Spleen (tissue), 11 donors: ENCODE measurements at regions not wholly inside any gene's neighbourhood (a gene's known extent, or its start where the extent isn't known, plus 50 kb on each side); places are given as distances from the start of the nearest gene placed in this dataset.

Source experiments
- DNase-seq: peaks from one replicate; pipeline ENCODE4 v3.0.0-alpha.2; 2020
- H3K27ac ChIP-seq, 8 donors: fragments of 200-600 bp; sonication (generic) in 7 of 8; 1 replicate in 4 of 8; 2 replicates in 4 of 8; pipeline versions ENCODE4 v1.5.0 to v1.8.0; 2016 to 2021; ENCODE audit warnings: inconsistent platforms in 4 of 8, mild to moderate bottlenecking in 4 of 8, moderate library complexity in 1 of 8
- H3K27me3 ChIP-seq, 7 donors: fragments of 200-600 bp; sonication (generic) in 6 of 7; replicated peaks in 1 of 7; 1 replicate in 4 of 7; 2 replicates in 3 of 7; pipeline versions ENCODE4 v1.5.0 to v1.8.0; 2016 to 2021; ENCODE audit warnings: inconsistent platforms in 3 of 7, mild to moderate bottlenecking in 1 of 7
- H3K36me3 ChIP-seq, 6 donors: fragments of 200-600 bp; sonication (generic) in 5 of 6; 1 replicate in 4 of 6; 2 replicates in 2 of 6; pipeline versions ENCODE4 v1.5.0 to v1.8.0; 2016 to 2021; ENCODE audit warnings: inconsistent platforms in 2 of 6
- H3K4me1 ChIP-seq, 6 donors: fragments of 200-600 bp; sonication (generic) in 5 of 6; 1 replicate in 3 of 6; 2 replicates in 3 of 6; pipeline versions ENCODE4 v1.5.0 to v1.8.0; 2016 to 2021; ENCODE audit warnings: inconsistent platforms in 3 of 6
- H3K4me3 ChIP-seq, 8 donors: fragments of 200-600 bp; sonication (generic) in 7 of 8; 1 replicate in 4 of 8; 2 replicates in 4 of 8; pipeline versions ENCODE4 v1.5.0 to v1.8.0; 2016 to 2021; ENCODE audit warnings: inconsistent platforms in 4 of 8, mild to moderate bottlenecking in 4 of 8, moderate library complexity in 2 of 8
- H3K9me3 ChIP-seq, 8 donors: fragments of 200-600 bp; sonication (generic) in 7 of 8; 1 replicate in 4 of 8; 2 replicates in 4 of 8; pipeline versions ENCODE4 v1.5.0 to v1.8.0; 2016 to 2021; ENCODE audit warnings: inconsistent platforms in 4 of 8
- POLR2A ChIP-seq, 3 donors: fragments of 450-650 bp; IDR thresholded peaks; one replicate each; pipeline ENCODE4 v1.5.1; 2017; ENCODE audit warnings: antibody characterized with exemption in 3 of 3, mild to moderate bottlenecking in 1 of 3
- POLR2AphosphoS5 ChIP-seq, 3 donors: sonication (generic); formaldehyde crosslinking; IDR thresholded peaks; one replicate each; pipeline ENCODE4 v1.5.1; 2017; ENCODE audit warnings: antibody characterized with exemption in 3 of 3
- WGBS, 5 donors: extraction: QIAGEN DNeasy Blood & Tissue Kit in 3 of 5; methylation state at CpG; one replicate each; pipeline versions ENCODE4 v1.1.5 to v1.1.7; 2013 to 2018; 5-methylcytosine and 5-hydroxymethylcytosine counted together
- intact Hi-C: fragments of 100-400 bp; cut with DNase I; formaldehyde crosslinking; loops from one replicate; pipeline ENCODE4 v1.15.0; 2023; ENCODE audit warnings: low total_unique reads
- TF ChIP-seq, protein P1 (sequence below), 11 experiments: fragments of 200-600 bp in 7 of 11; fragments of 450-650 bp in 4 of 11; sonication (generic) in 4 of 11; IDR thresholded peaks in 8 of 11; conservative IDR thresholded peaks in 3 of 11; 1 replicate in 7 of 11; 2 replicates in 4 of 11; pipeline versions ENCODE4 v1.4.0 to v1.8.0; 2016 to 2021; ENCODE audit warnings: antibody characterized with exemption in 11 of 11, inconsistent platforms in 4 of 11, mild to moderate bottlenecking in 1 of 11
- donor health status: healthy with polysubstance abuse.
- donor health status: DM: no; HTN: no; CAD: no; lungs with moderate emphysema.
- donor health status: DM: no; HTN: no; CAD: no.
- donor health status: Bipolar disorder and iron deficiency.
- donor health status: healthy.
- donor health status: DM: no; HTN: no; CAD: no.
- donor health status: DM: yes; HTN: yes; CAD: no.

DNA sequence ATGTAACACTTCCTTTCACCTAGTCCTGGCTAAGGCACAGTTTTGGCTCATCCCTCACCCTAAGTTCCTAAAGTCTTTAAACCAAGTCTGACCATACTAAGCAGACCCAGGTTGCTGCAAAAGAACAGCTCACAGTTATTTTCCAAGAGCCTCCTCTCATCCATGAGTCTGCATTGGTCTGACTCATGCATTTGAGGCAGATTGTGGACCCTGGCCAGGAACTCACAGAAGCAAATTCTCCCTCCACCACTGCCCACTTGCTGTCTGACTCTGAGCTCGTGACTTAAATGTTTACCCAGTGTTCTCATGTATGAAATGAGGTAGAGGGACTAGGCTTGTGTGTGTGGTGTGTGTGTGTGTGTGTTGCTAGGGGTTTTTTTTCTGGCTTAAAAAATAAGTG, 1272.8 kb downstream of the TYW1 start:
- WGBS, 5 donors = 11 to 44% (median 37%) methylated on average over 1 of the region's 1 CpG
- DNase-seq = no peak
- H3K36me3 ChIP-seq = no peaks in the 10 kb centered on the region
- H3K9me3 ChIP-seq = peaks cover 0 to 52% (median 38%) of the 10 kb centered on the region in 8 donors
- H3K27ac ChIP-seq = no peak overlapping the region
- H3K4me3 ChIP-seq = no peak overlapping the region
- TF ChIP-seq POLR2AphosphoS5 (IDR thresholded peaks at IDR 0.05) = no peak
- TF ChIP-seq POLR2A (IDR thresholded peaks at IDR 0.05) = no peak
- intact Hi-C loops = no loop called here
- no peaks in the 10 kb centered on the region for H3K4me1 ChIP-seq
- no peaks in the 10 kb centered on the region for H3K27me3 ChIP-seq

DNA sequence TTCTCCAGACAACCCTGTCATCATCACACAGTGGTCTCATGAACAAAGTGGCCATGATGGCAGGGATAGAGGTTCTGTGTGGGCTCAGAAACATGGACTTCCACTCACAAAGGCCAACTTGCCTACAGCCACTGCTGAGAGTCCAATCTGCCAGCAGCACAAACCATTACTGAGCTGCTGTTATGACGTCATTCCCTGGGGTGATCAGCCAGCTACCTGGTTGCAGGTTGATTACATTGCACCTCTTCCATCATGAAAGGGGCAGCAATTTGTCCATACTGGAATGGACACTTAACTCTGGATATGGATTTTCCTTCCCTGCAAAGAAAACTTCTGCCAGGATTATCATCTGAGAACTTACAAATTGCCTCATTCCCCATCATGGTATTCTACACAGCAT, 1275.9 kb downstream of the TYW1 start:
- 80 to 100% (median 92%) methylated on average over 1 of the region's 1 CpG for WGBS, 5 donors
- DNase-seq = no peak
- Histone ChIP-seq H3K36me3 (no peaks in the 10 kb centered on the region), H3K27ac (no peak overlapping the region), H3K27me3 (no peaks in the 10 kb centered on the region), H3K4me1 (no peaks in the 10 kb centered on the region), H3K4me3 (no peak overlapping the region), H3K9me3 (peaks cover 0 to 21% (median 7%) of the 10 kb centered on the region in 8 donors)
- TF ChIP-seq, protein P1, sequence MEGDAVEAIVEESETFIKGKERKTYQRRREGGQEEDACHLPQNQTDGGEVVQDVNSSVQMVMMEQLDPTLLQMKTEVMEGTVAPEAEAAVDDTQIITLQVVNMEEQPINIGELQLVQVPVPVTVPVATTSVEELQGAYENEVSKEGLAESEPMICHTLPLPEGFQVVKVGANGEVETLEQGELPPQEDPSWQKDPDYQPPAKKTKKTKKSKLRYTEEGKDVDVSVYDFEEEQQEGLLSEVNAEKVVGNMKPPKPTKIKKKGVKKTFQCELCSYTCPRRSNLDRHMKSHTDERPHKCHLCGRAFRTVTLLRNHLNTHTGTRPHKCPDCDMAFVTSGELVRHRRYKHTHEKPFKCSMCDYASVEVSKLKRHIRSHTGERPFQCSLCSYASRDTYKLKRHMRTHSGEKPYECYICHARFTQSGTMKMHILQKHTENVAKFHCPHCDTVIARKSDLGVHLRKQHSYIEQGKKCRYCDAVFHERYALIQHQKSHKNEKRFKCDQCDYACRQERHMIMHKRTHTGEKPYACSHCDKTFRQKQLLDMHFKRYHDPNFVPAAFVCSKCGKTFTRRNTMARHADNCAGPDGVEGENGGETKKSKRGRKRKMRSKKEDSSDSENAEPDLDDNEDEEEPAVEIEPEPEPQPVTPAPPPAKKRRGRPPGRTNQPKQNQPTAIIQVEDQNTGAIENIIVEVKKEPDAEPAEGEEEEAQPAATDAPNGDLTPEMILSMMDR (IDR thresholded peaks at IDR 0.05 in 8 of 11, conservative IDR thresholded peaks at IDR 0.05 in 3 of 11) = no peak
- no peak for TF ChIP-seq POLR2A (IDR thresholded peaks at IDR 0.05)
- no peak for TF ChIP-seq POLR2AphosphoS5 (IDR thresholded peaks at IDR 0.05)
- intact Hi-C loops = no loop called here

DNA sequence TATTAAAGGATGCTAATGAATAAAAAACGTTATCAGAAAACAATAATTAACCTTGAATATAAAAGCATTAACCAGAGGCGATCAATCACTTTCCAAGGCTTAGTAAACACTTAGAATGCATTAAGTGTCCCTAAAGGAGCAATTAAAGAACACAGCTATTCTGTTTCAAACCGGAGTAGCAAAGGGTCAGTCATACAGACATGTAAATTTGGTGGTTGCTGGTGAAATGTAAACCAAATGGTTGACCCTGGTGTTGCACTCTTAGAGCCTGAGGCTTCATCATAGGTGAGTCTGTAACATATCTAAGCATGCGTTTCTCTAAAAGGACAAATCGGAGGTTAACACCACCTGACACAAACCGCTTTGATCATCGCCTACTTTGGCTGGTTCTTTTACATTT, 1280.1 kb downstream of the TYW1 start:
- Histone ChIP-seq H3K27me3 (no peaks in the 10 kb centered on the region), H3K27ac (no peak overlapping the region), H3K9me3 (peaks cover 0 to 35% (median 4%) of the 10 kb centered on the region in 8 donors), H3K4me1 (no peaks in the 10 kb centered on the region), H3K36me3 (no peaks in the 10 kb centered on the region), H3K4me3 (no peak overlapping the region)
- WGBS, 5 donors = 74 to 83% (median 79%) methylated on average over 7 of the region's 7 CpGs
- DNase-seq = no peak
- intact Hi-C loops = no loop called here
- TF ChIP-seq POLR2AphosphoS5 (IDR thresholded peaks at IDR 0.05) = no peak
- TF ChIP-seq, protein P1 (IDR thresholded peaks at IDR 0.05 in 8 of 11, conservative IDR thresholded peaks at IDR 0.05 in 3 of 11) = no peak
- TF ChIP-seq POLR2A (IDR thresholded peaks at IDR 0.05) = no peak

DNA sequence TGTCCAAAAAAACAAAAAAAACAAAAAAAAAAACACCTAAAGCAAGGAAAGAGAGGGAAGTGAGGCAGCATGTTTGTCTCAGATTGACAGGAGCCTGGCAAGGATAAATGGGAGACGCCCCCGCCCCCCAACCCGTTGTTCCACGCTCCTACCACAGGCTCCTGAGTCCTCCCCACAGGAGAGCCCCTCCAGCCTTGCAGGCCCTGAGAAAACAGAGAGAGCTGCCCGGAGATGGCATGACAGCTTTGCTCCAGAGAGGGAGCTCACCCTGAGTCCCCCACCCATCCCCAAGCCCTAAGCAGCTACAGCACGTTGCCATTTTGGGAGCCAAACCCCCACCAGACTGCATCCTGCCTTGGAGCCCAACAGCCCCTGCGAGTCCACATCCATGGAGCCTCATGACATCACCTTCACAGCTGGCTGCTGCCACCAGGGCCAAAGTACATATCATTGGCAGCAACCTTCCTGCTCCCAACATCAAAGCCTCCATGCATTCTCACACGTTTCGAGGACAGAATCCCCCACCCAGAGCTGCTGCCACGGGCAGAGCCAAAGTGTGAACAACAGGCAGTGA, 1283.3 kb downstream of the TYW1 start:
- H3K4me1 ChIP-seq = no peaks in the 10 kb centered on the region
- H3K9me3 ChIP-seq = peaks cover 0 to 54% (median 6%) of the 10 kb centered on the region in 8 donors
- H3K4me3 ChIP-seq = no peak overlapping the region
- intact Hi-C loops = no loop called here
- TF ChIP-seq, protein P1 (IDR thresholded peaks at IDR 0.05 in 8 of 11, conservative IDR thresholded peaks at IDR 0.05 in 3 of 11) = no peak
- TF ChIP-seq POLR2AphosphoS5 (IDR thresholded peaks at IDR 0.05) (no peak), POLR2A (IDR thresholded peaks at IDR 0.05) (no peak)
- DNase-seq = no peak
- no peaks in the 10 kb centered on the region for H3K27me3 ChIP-seq
- H3K27ac ChIP-seq = no peak overlapping the region
- WGBS, 5 donors = 58 to 74% (median 60%) methylated on average over 9 to 10 of the region's 10 CpGs
- H3K36me3 ChIP-seq = no peaks in the 10 kb centered on the region
